SK-N-SH (cell line): ENCODE measurements at regions not wholly inside any gene's neighbourhood (a gene's known extent, or its start where the extent isn't known, plus 50 kb on each side); places are given as distances from the start of the nearest gene placed in this dataset.

Experiments used
- CTCF ChIA-PET: fragments of 300-600, 350-600 bp; formaldehyde crosslinking; extraction: SDS; loops from one replicate; lab custom pipeline; 2021; lab: Yijun Ruan, JAX
- POLR2A ChIA-PET: fragments of 350-600 bp; sonication (Branson Sonifier 250); formaldehyde crosslinking; extraction: SDS; loops from one replicate; lab custom pipeline; 2020; ENCODE audit warnings: antibody characterized with exemption, inconsistent platforms; lab: Yijun Ruan, JAX
- DNase-seq: peaks from one replicate; pipeline ENCODE4 v3.0.0; 2012
- H2AFZ ChIP-seq: fragments of 200-600 bp; sonication (generic); 2 replicates; pipeline ENCODE4 v1.8.1; 2016; ENCODE audit warnings: antibody characterized with exemption, mild to moderate bottlenecking, low read depth
- H3F3A ChIP-seq: fragments of 200-600 bp; sonication (generic); replicated peaks from 2 replicates; pipeline ENCODE3; 2016; ENCODE audit warnings: antibody characterized with exemption, mild to moderate bottlenecking; ENCODE audit not compliant: insufficient read depth
- H3K27ac ChIP-seq, 2 experiments: fragments of 200-500 bp in 1 of 2; fragments of 200-600 bp in 1 of 2; sonication (Bioruptor generic) in 1 of 2; sonication (generic), shearing (Covaris generic) in 1 of 2; 2 replicates each; pipeline versions ENCODE4 v1.5.1 to v1.6.1; 2014 to 2016; ENCODE audit warnings: low read depth in 2 of 2, inconsistent platforms in 1 of 2, low read length in 1 of 2, mild to moderate bottlenecking in 1 of 2, mixed read lengths in 1 of 2
- H3K27me3 ChIP-seq: fragments of 200-600 bp; sonication (generic), shearing (Covaris generic); 2 replicates; pipeline ENCODE4 v1.6.1; 2016; ENCODE audit warnings: mixed run types; ENCODE audit not compliant: insufficient read depth
- H3K36me3 ChIP-seq, 2 experiments: fragments of 200-500 bp in 1 of 2; fragments of 200-600 bp in 1 of 2; sonication (Bioruptor generic) in 1 of 2; sonication (generic) in 1 of 2; replicated peaks in 1 of 2; 2 replicates each; pipeline versions ENCODE3 to v1.5.1; 2014 to 2016; ENCODE audit warnings: low read length in 1 of 2, mild to moderate bottlenecking in 1 of 2; ENCODE audit not compliant: insufficient read depth in 2 of 2, control insufficient read depth in 1 of 2
- H3K4me1 ChIP-seq, 2 experiments: fragments of 200-500 bp in 1 of 2; fragments of 200-600 bp in 1 of 2; sonication (Bioruptor generic) in 1 of 2; sonication (generic), shearing (Covaris generic) in 1 of 2; 2 replicates each; pipeline versions ENCODE4 v1.5.1 to v1.6.1; 2014 to 2016; ENCODE audit warnings: low read depth in 1 of 2, low read length in 1 of 2, mixed run types in 1 of 2; ENCODE audit not compliant: insufficient read depth in 2 of 2, control insufficient read depth in 1 of 2
- H3K4me2 ChIP-seq: fragments of 200-600 bp; sonication (generic), shearing (Covaris generic); 2 replicates; pipeline ENCODE4 v1.6.1; 2017; ENCODE audit warnings: mixed run types
- H3K4me3 ChIP-seq, 2 experiments: fragments of 200-500 bp in 1 of 2; fragments of 200-600 bp in 1 of 2; sonication (Bioruptor generic) in 1 of 2; sonication (generic), shearing (Covaris generic) in 1 of 2; 2 replicates each; pipeline versions ENCODE4 v1.5.1 to v1.8.1; 2014 to 2016; ENCODE audit warnings: low read depth in 2 of 2, inconsistent platforms in 1 of 2, low read length in 1 of 2, mild to moderate bottlenecking in 1 of 2, mixed read lengths in 1 of 2, moderate library complexity in 1 of 2
- H3K79me2 ChIP-seq: fragments of 200-600 bp; sonication (generic); 2 replicates; pipeline ENCODE4 v1.8.1; 2017; ENCODE audit warnings: mild to moderate bottlenecking; ENCODE audit not compliant: insufficient read depth
- H3K9ac ChIP-seq: fragments of 200-600 bp; sonication (generic); 2 replicates; pipeline ENCODE4 v1.6.1; 2017; ENCODE audit warnings: mixed run types
- H3K9me2 ChIP-seq: fragments of 200-600 bp; sonication (generic); 2 replicates; pipeline ENCODE4 v1.6.1; 2017; ENCODE audit warnings: mixed run types
- H3K9me3 ChIP-seq: fragments of 200-600 bp; sonication (generic); 2 replicates; pipeline ENCODE4 v1.6.1; 2017; ENCODE audit warnings: mixed run types, mild to moderate bottlenecking, moderate library complexity
- H4K20me1 ChIP-seq: fragments of 200-600 bp; sonication (generic); 2 replicates; pipeline ENCODE4 v1.6.1; 2017; ENCODE audit warnings: mild to moderate bottlenecking, mixed run types; ENCODE audit not compliant: insufficient read depth
- CHD2 ChIP-seq: fragments of 150-350 bp; IDR thresholded peaks from 2 replicates; pipeline ENCODE4 v1.6.1; 2018; ENCODE audit warnings: low read length; ENCODE audit not compliant: partially characterized antibody
- EP300 ChIP-seq, 2 experiments: IDR thresholded peaks; 2 replicates each; pipeline versions ENCODE4 v1.4.0 to v1.6.1; 2012; ENCODE audit warnings: borderline replicate concordance in 1 of 2, low read depth in 1 of 2, low read length in 1 of 2
- EZH2phosphoT487 ChIP-seq: fragments of 200-600 bp; sonication (generic); IDR thresholded peaks from 2 replicates; pipeline ENCODE4 v1.6.1; 2017; ENCODE audit warnings: low read depth, mixed run types, mild to moderate bottlenecking, antibody characterized with exemption, moderate library complexity, borderline replicate concordance
- FOXJ3 ChIP-seq: sonication (generic); formaldehyde crosslinking; IDR thresholded peaks from 2 replicates; pipeline ENCODE4 v1.5.1; 2020; ENCODE audit warnings: mild to moderate bottlenecking, missing genetic modification reagents
- GABPA ChIP-seq: IDR thresholded peaks from 2 replicates; pipeline ENCODE4 v1.4.0; 2012; ENCODE audit warnings: low read depth, mild to moderate bottlenecking
- JUND ChIP-seq: IDR thresholded peaks from 2 replicates; pipeline ENCODE4 v1.4.0; 2012
- MEF2A ChIP-seq: IDR thresholded peaks from 2 replicates; pipeline ENCODE4 v1.4.0; 2012; ENCODE audit warnings: low read depth, borderline replicate concordance
- NFIC ChIP-seq: IDR thresholded peaks from 2 replicates; pipeline ENCODE4 v1.4.0; 2012; ENCODE audit warnings: borderline replicate concordance
- POLR2AphosphoS5 ChIP-seq: IDR thresholded peaks from 2 replicates; pipeline ENCODE4 v1.6.1; 2012; ENCODE audit warnings: low read depth, low read length
- RFX5 ChIP-seq: IDR thresholded peaks from 2 replicates; pipeline ENCODE4 v1.6.1; 2012; ENCODE audit warnings: mild to moderate bottlenecking, improper control_type of control experiment, low read length
- RXRA ChIP-seq: IDR thresholded peaks from 2 replicates; pipeline ENCODE4 v1.4.0; 2012; ENCODE audit warnings: low read depth, mild to moderate bottlenecking, borderline replicate concordance
- SMC3 ChIP-seq: IDR thresholded peaks from 2 replicates; pipeline ENCODE4 v1.6.1; 2012; ENCODE audit warnings: low read depth, low read length, improper control_type of control experiment
- TEAD4 ChIP-seq: IDR thresholded peaks from 2 replicates; pipeline ENCODE4 v1.4.0; 2012; ENCODE audit warnings: mild to moderate bottlenecking, borderline replicate concordance; ENCODE audit not compliant: insufficient read depth
- YY1 ChIP-seq: IDR thresholded peaks from 2 replicates; pipeline ENCODE4 v1.4.0; 2012; ENCODE audit warnings: low read depth, mild to moderate bottlenecking
- WGBS: methylation state at CpG from one replicate; pipeline ENCODE4 v1.1.6; 2017; ENCODE audit warnings: low lambda C conversion rate; 5-methylcytosine and 5-hydroxymethylcytosine counted together
- TF ChIP-seq, protein P1 (sequence below): IDR thresholded peaks from 2 replicates; pipeline ENCODE4 v1.4.0; 2012; ENCODE audit warnings: low read depth, borderline replicate concordance
- TF ChIP-seq, protein P2 (sequence below): fragments of 150-350 bp; IDR thresholded peaks from 2 replicates; pipeline ENCODE4 v1.6.1; 2016; ENCODE audit warnings: mild to moderate bottlenecking, low read depth, low read length

DNA sequence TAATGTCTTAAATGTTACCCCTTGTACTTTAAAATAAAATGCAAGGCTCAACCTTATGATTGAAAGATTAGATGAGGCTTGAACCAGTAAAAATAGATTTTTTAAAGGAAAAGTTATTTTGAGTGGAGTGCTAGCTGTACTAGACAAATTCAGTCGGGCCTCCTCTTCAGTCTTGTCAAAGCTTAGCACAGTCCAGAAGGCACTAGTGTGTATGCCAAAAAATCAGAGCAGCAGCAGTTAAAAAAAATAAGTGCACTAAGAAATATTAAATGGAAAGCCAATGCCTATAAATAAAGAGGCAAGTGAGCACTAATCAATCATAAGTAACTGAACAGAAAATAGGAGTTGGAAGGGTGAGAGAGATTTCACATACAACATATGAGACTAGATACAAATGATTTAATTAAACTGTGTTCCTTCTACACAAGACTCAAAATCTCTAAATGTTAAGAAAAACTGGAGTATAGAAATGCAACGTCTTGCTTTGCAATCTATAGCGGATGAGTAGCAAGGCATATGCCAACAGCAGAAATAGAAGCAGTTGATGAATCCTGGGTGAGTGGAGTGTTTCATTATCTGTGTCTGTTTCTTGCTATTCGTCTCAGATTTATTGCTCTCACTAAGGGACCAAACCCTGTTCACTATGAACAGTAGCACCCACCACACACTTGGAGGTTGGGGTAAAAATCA is 172.1 kb downstream of the ETNK1 start:
- Histone ChIP-seq H3F3A (no peaks in the 10 kb centered on the region), H3K4me1 (no peaks in the 10 kb centered on the region; a peak in 2 of 4 replicates), H3K9ac (no peak overlapping the region), H2AFZ (no peak overlapping the region), H3K4me2 (no peak overlapping the region), H4K20me1 (no peaks in the 10 kb centered on the region), H3K36me3 (no peaks in the 10 kb centered on the region), H3K9me2 (no peaks in the 10 kb centered on the region), H3K27me3 (no peaks in the 10 kb centered on the region), H3K79me2 (no peaks in the 10 kb centered on the region), H3K27ac (no peak overlapping the region), H3K4me3 (no peak overlapping the region), H3K9me3 (no peaks in the 10 kb centered on the region)
- ChIA-PET POLR2A (no interaction called here), CTCF (no interaction called here)
- DNase-seq = no peak
- TF ChIP-seq, protein P1, sequence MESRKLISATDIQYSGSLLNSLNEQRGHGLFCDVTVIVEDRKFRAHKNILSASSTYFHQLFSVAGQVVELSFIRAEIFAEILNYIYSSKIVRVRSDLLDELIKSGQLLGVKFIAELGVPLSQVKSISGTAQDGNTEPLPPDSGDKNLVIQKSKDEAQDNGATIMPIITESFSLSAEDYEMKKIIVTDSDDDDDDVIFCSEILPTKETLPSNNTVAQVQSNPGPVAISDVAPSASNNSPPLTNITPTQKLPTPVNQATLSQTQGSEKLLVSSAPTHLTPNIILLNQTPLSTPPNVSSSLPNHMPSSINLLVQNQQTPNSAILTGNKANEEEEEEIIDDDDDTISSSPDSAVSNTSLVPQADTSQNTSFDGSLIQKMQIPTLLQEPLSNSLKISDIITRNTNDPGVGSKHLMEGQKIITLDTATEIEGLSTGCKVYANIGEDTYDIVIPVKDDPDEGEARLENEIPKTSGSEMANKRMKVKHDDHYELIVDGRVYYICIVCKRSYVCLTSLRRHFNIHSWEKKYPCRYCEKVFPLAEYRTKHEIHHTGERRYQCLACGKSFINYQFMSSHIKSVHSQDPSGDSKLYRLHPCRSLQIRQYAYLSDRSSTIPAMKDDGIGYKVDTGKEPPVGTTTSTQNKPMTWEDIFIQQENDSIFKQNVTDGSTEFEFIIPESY = no peak
- no peak for TF ChIP-seq SMC3
- TF ChIP-seq EP300 (IDR thresholded peaks at IDR 0.05; ENCODE audit: borderline replicate concordance in 1 of 2, low read depth in 1 of 2, low read length in 1 of 2) = no peak
- no peak for TF ChIP-seq MEF2A
- TF ChIP-seq RFX5 = no peak
- TF ChIP-seq JUND = no peak
- no peak for TF ChIP-seq YY1
- no peak for TF ChIP-seq RXRA
- TF ChIP-seq, protein P2, sequence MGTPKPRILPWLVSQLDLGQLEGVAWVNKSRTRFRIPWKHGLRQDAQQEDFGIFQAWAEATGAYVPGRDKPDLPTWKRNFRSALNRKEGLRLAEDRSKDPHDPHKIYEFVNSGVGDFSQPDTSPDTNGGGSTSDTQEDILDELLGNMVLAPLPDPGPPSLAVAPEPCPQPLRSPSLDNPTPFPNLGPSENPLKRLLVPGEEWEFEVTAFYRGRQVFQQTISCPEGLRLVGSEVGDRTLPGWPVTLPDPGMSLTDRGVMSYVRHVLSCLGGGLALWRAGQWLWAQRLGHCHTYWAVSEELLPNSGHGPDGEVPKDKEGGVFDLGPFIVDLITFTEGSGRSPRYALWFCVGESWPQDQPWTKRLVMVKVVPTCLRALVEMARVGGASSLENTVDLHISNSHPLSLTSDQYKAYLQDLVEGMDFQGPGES = no peak
- no peak for TF ChIP-seq POLR2AphosphoS5
- TF ChIP-seq NFIC = no peak
- no peak for TF ChIP-seq EZH2phosphoT487
- TF ChIP-seq CHD2 = no peak
- 46% methylated on average over 4 of the region's 4 CpGs for WGBS

DNA sequence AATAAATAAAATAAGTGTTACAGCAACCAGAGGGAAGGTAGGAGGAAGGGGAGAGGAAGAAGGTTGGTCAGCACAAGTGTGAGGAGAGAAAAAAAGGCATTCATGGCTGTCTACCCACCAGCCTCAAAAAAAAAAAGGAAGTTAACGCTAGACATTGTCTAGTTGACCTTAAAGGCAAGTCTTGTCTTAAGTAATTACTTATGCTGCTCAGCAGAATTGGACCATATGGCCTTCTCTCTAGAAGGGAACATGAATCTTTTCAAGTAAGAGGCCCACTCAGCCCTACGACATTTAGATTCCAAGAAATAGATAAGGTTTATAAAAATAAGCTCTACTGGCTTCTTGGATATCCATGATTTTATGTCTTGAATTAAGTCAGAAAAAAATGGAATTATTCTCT is 172.7 kb downstream of the ETNK1 start:
- TF ChIP-seq FOXJ3 (CRISPR knock-in tag) = no peak
- no peak for TF ChIP-seq SMC3
- TF ChIP-seq GABPA = no peak
- no peak for TF ChIP-seq NFIC
- no peak for TF ChIP-seq CHD2
- no peak for TF ChIP-seq TEAD4
- Histone ChIP-seq H3K27ac (no peak overlapping the region), H3K9ac (no peak overlapping the region), H3F3A (no peaks in the 10 kb centered on the region), H3K9me3 (no peaks in the 10 kb centered on the region), H3K36me3 (no peaks in the 10 kb centered on the region), H4K20me1 (no peaks in the 10 kb centered on the region), H3K4me1 (no peaks in the 10 kb centered on the region; a peak in 1 of 4 replicates), H3K4me2 (no peak overlapping the region), H2AFZ (no peak overlapping the region), H3K27me3 (no peaks in the 10 kb centered on the region), H3K9me2 (no peaks in the 10 kb centered on the region), H3K4me3 (no peak overlapping the region), H3K79me2 (no peaks in the 10 kb centered on the region)
- WGBS = 29% methylated on average over 2 of the region's 2 CpGs
- POLR2A ChIA-PET = no interaction called here
- CTCF ChIA-PET = no interaction called here
- DNase-seq = no peak
